ENCODE measurements at regions not wholly inside any gene's neighbourhood (a gene's known extent, or its start where the extent isn't known, plus 50 kb on each side); places are given as distances from the start of the nearest gene placed in this dataset.
A peak's percentile ranks its signal among the peaks of the same experiment; 100 is the strongest.

GRCh38 chr1:209443975-209444651 lies 139.4 kb upstream of the CAMK1G start:
- Histone ChIP-seq H3K27ac (ENCODE audit: low read depth in 2 of 2, low read length in 1 of 2) (peak overlapping the region in 1 of 2 donors; percentile 56), H3K4me1 (ENCODE audit: control insufficient read depth in 2 of 2, insufficient read depth in 2 of 2, low read length in 1 of 2) (no peaks in the 10 kb centered on the region), H3K9me3 (ENCODE audit: control insufficient read depth in 2 of 2, insufficient read depth in 1 of 2, low read depth in 1 of 2, low read length in 1 of 2) (no peaks in the 10 kb centered on the region), H3K27me3 (ENCODE audit: control insufficient read depth in 1 of 2, insufficient read depth in 2 of 2, low read length in 2 of 2) (no peaks in the 10 kb centered on the region), H3K4me3 (ENCODE audit: low read depth in 1 of 2, low read length in 2 of 2) (no peak overlapping the region), H3K36me3 (ENCODE audit: control insufficient read depth in 2 of 2, insufficient read depth in 2 of 2, low read length in 1 of 2) (no peaks in the 10 kb centered on the region)
- 50 to 59% methylated on average over 3 of the region's 3 CpGs for WGBS, 2 donors

GRCh38 chr1:209444961-209445360 lies 138.6 kb upstream of the CAMK1G start:
- Histone ChIP-seq H3K9me3 (ENCODE audit: control insufficient read depth in 2 of 2, insufficient read depth in 1 of 2, low read depth in 1 of 2, low read length in 1 of 2) (no peaks in the 10 kb centered on the region), H3K27ac (ENCODE audit: low read depth in 2 of 2, low read length in 1 of 2) (no peak overlapping the region), H3K4me1 (ENCODE audit: control insufficient read depth in 2 of 2, insufficient read depth in 2 of 2, low read length in 1 of 2) (no peaks in the 10 kb centered on the region), H3K36me3 (ENCODE audit: control insufficient read depth in 2 of 2, insufficient read depth in 2 of 2, low read length in 1 of 2) (no peaks in the 10 kb centered on the region), H3K27me3 (ENCODE audit: control insufficient read depth in 1 of 2, insufficient read depth in 2 of 2, low read length in 2 of 2) (no peaks in the 10 kb centered on the region), H3K4me3 (ENCODE audit: low read depth in 1 of 2, low read length in 2 of 2) (no peak overlapping the region)
- 86 to 88% methylated on average over 3 of the region's 3 CpGs for WGBS, 2 donors

- Histone ChIP-seq H3K27me3 (ENCODE audit: control insufficient read depth in 1 of 2, insufficient read depth in 2 of 2, low read length in 2 of 2) (no peaks in the 10 kb centered on the region), H3K36me3 (ENCODE audit: control insufficient read depth in 2 of 2, insufficient read depth in 2 of 2, low read length in 1 of 2) (no peaks in the 10 kb centered on the region), H3K9me3 (ENCODE audit: control insufficient read depth in 2 of 2, insufficient read depth in 1 of 2, low read depth in 1 of 2, low read length in 1 of 2) (no peaks in the 10 kb centered on the region), H3K27ac (ENCODE audit: low read depth in 2 of 2, low read length in 1 of 2) (no peak overlapping the region), H3K4me3 (ENCODE audit: low read depth in 1 of 2, low read length in 2 of 2) (no peak overlapping the region), H3K4me1 (ENCODE audit: control insufficient read depth in 2 of 2, insufficient read depth in 2 of 2, low read length in 1 of 2) (no peaks in the 10 kb centered on the region)
- 94% methylated on average over 5 of the region's 5 CpGs for WGBS, 2 donors
These were observed 137.9 kb upstream of the CAMK1G start for GRCh38 chr1:209445576-209445975.

DNA sequence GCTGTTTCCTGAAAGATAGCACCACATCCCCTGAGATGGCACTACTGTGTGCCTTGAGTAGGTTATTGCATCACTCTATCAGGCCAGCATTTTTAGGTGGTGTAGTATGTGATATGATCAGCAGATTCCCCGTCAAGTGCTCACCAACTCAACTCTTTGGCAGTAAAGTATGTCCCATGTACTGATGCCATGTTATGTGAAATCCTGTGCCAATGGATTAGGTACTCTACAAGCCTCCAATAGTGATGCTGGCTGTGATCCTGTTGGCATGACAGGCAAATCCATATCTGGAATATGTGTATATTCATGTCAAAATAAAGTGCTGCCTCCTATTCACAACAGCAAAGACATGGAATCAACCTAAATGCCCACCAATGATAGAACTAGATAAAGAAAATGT lies 137.2 kb upstream of the CAMK1G start:
- no peak overlapping the region for H3K4me3 ChIP-seq (ENCODE audit: low read depth in 1 of 2, low read length in 2 of 2)
- no peak overlapping the region for H3K27ac ChIP-seq (ENCODE audit: low read depth in 2 of 2, low read length in 1 of 2)
- H3K27me3 ChIP-seq (ENCODE audit: control insufficient read depth in 1 of 2, insufficient read depth in 2 of 2, low read length in 2 of 2): no peaks in the 10 kb centered on the region
- H3K4me1 ChIP-seq (ENCODE audit: control insufficient read depth in 2 of 2, insufficient read depth in 2 of 2, low read length in 1 of 2): no peaks in the 10 kb centered on the region
- no peaks in the 10 kb centered on the region for H3K9me3 ChIP-seq (ENCODE audit: control insufficient read depth in 2 of 2, insufficient read depth in 1 of 2, low read depth in 1 of 2, low read length in 1 of 2)
- no peaks in the 10 kb centered on the region for H3K36me3 ChIP-seq (ENCODE audit: control insufficient read depth in 2 of 2, insufficient read depth in 2 of 2, low read length in 1 of 2)
- WGBS, 2 donors: 95 to 99% methylated on average over 1 of the region's 1 CpG

GRCh38 chr1:209454340-209454994 lies 129.0 kb upstream of the CAMK1G start:
- no peaks in the 10 kb centered on the region for H3K27me3 ChIP-seq (ENCODE audit: control insufficient read depth in 1 of 2, insufficient read depth in 2 of 2, low read length in 2 of 2)
- 64 to 82% methylated on average over 2 of the region's 2 CpGs for WGBS, 2 donors
- H3K4me1 ChIP-seq (ENCODE audit: control insufficient read depth in 2 of 2, insufficient read depth in 2 of 2, low read length in 1 of 2): no peaks in the 10 kb centered on the region
- H3K4me3 ChIP-seq (ENCODE audit: low read depth in 1 of 2, low read length in 2 of 2): no peak overlapping the region
- peaks cover 0 to 3% of the 10 kb centered on the region in 2 donors for H3K9me3 ChIP-seq (ENCODE audit: control insufficient read depth in 2 of 2, insufficient read depth in 1 of 2, low read depth in 1 of 2, low read length in 1 of 2)
- H3K27ac ChIP-seq (ENCODE audit: low read depth in 2 of 2, low read length in 1 of 2): no peak overlapping the region
- H3K36me3 ChIP-seq (ENCODE audit: control insufficient read depth in 2 of 2, insufficient read depth in 2 of 2, low read length in 1 of 2): no peaks in the 10 kb centered on the region

- peaks cover 0 to 3% of the 10 kb centered on the region in 2 donors for H3K9me3 ChIP-seq (ENCODE audit: control insufficient read depth in 2 of 2, insufficient read depth in 1 of 2, low read depth in 1 of 2, low read length in 1 of 2)
- no peak overlapping the region for H3K27ac ChIP-seq (ENCODE audit: low read depth in 2 of 2, low read length in 1 of 2)
- H3K4me1 ChIP-seq (ENCODE audit: control insufficient read depth in 2 of 2, insufficient read depth in 2 of 2, low read length in 1 of 2): no peaks in the 10 kb centered on the region
- no peaks in the 10 kb centered on the region for H3K27me3 ChIP-seq (ENCODE audit: control insufficient read depth in 1 of 2, insufficient read depth in 2 of 2, low read length in 2 of 2)
- 59 to 82% methylated on average over 3 of the region's 3 CpGs for WGBS, 2 donors
- H3K36me3 ChIP-seq (ENCODE audit: control insufficient read depth in 2 of 2, insufficient read depth in 2 of 2, low read length in 1 of 2): no peaks in the 10 kb centered on the region
- no peak overlapping the region for H3K4me3 ChIP-seq (ENCODE audit: low read depth in 1 of 2, low read length in 2 of 2)
These were observed 128.4 kb upstream of the CAMK1G start for GRCh38 chr1:209455145-209455544.

- Histone ChIP-seq H3K9me3 (ENCODE audit: control insufficient read depth in 2 of 2, insufficient read depth in 1 of 2, low read depth in 1 of 2, low read length in 1 of 2) (peaks cover 0 to 3% of the 10 kb centered on the region in 2 donors), H3K4me1 (ENCODE audit: control insufficient read depth in 2 of 2, insufficient read depth in 2 of 2, low read length in 1 of 2) (no peaks in the 10 kb centered on the region), H3K27me3 (ENCODE audit: control insufficient read depth in 1 of 2, insufficient read depth in 2 of 2, low read length in 2 of 2) (no peaks in the 10 kb centered on the region), H3K36me3 (ENCODE audit: control insufficient read depth in 2 of 2, insufficient read depth in 2 of 2, low read length in 1 of 2) (no peaks in the 10 kb centered on the region), H3K4me3 (ENCODE audit: low read depth in 1 of 2, low read length in 2 of 2) (no peak overlapping the region), H3K27ac (ENCODE audit: low read depth in 2 of 2, low read length in 1 of 2) (no peak overlapping the region)
- WGBS, 2 donors: 62 to 70% methylated on average over 6 of the region's 6 CpGs
These were observed 127.7 kb upstream of the CAMK1G start for GRCh38 chr1:209455661-209456358.

DNA sequence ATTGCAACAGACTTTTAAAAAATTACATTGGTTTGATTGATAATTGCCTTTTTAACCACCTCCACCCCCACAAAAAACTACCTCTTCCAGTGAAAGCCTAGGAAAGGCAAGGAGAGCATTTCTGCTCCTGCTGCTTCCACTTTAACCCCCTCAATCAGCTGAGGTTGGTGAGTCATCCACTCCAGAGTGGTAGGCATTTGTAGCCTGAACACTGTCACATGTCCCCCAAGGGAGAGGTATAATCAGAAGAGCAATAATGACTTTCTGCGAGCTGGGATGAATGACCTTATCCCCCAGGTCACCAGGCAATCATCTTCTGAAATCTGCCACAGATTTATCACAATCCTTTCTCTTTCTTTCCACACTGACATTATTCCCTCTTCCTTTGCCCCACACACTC lies 126.6 kb upstream of the CAMK1G start:
- Histone ChIP-seq H3K4me3 (ENCODE audit: low read depth in 1 of 2, low read length in 2 of 2) (no peak overlapping the region), H3K9me3 (ENCODE audit: control insufficient read depth in 2 of 2, insufficient read depth in 1 of 2, low read depth in 1 of 2, low read length in 1 of 2) (peaks cover 0 to 3% of the 10 kb centered on the region in 2 donors), H3K27me3 (ENCODE audit: control insufficient read depth in 1 of 2, insufficient read depth in 2 of 2, low read length in 2 of 2) (no peaks in the 10 kb centered on the region), H3K4me1 (ENCODE audit: control insufficient read depth in 2 of 2, insufficient read depth in 2 of 2, low read length in 1 of 2) (no peaks in the 10 kb centered on the region), H3K36me3 (ENCODE audit: control insufficient read depth in 2 of 2, insufficient read depth in 2 of 2, low read length in 1 of 2) (no peaks in the 10 kb centered on the region), H3K27ac (ENCODE audit: low read depth in 2 of 2, low read length in 1 of 2) (no peak overlapping the region)
- WGBS, 2 donors: 65 to 77% methylated on average over 1 of the region's 1 CpG

DNA sequence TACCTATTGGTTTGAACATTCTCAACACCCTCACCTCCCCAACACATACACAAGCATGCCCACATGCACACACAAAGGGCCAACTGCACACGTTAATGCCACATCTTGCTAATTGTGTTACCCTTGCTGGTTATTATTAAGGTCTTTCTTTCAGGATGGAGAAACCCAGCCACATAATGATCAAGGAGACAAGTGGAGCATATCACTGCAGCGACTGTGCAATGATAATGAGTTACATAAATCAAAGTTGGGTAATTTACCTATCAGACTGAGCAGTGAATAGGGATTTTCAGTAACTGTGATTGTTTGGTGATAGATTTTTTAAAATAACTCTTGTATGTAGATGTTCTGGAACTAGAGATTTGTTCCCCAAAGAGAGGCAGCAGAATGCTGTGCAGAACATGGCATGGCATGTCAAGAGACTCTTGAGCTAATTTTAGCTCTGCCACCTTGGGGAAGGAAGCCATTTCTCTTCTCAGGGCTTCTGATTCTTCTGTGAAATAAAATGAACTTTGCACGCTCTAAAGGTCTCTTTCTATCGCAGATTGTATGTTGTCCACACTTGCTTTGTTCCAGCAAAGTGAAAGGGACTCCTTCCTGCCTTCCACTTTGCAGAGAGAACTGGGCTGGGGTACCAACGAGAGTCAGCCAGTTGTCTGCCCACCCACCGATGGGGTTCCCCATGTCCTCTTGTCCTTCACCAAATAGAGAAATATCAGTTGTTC lies 126.0 kb upstream of the CAMK1G start:
- Histone ChIP-seq H3K4me1 (ENCODE audit: control insufficient read depth in 2 of 2, insufficient read depth in 2 of 2, low read length in 1 of 2) (no peaks in the 10 kb centered on the region), H3K4me3 (ENCODE audit: low read depth in 1 of 2, low read length in 2 of 2) (no peak overlapping the region), H3K9me3 (ENCODE audit: control insufficient read depth in 2 of 2, insufficient read depth in 1 of 2, low read depth in 1 of 2, low read length in 1 of 2) (peaks cover 0 to 3% of the 10 kb centered on the region in 2 donors), H3K36me3 (ENCODE audit: control insufficient read depth in 2 of 2, insufficient read depth in 2 of 2, low read length in 1 of 2) (no peaks in the 10 kb centered on the region), H3K27ac (ENCODE audit: low read depth in 2 of 2, low read length in 1 of 2) (no peak overlapping the region), H3K27me3 (ENCODE audit: control insufficient read depth in 1 of 2, insufficient read depth in 2 of 2, low read length in 2 of 2) (no peaks in the 10 kb centered on the region)
- WGBS, 2 donors: 63 to 83% methylated on average over 6 of the region's 6 CpGs

Data from esophagus (tissue), 2 donors.